IPS-18c (cell line): ENCODE measurements at regions not wholly inside any gene's neighbourhood (a gene's known extent, or its start where the extent isn't known, plus 50 kb on each side); places are given as distances from the start of the nearest gene placed in this dataset.
"Not testable (repeated sequence)": the region's sequence is repeated elsewhere in the genome, so short reads cannot be mapped to it uniquely, and the experiment has no call there.

Source experiments
- H3K4me3 ChIP-seq: 2 replicates; pipeline ENCODE4 v1.7.0; 2013; ENCODE audit warnings: low read depth, mild to moderate bottlenecking, low read length, moderate library complexity; ENCODE audit not compliant: insufficient read depth
- H3K9me3 ChIP-seq: one replicate; pipeline ENCODE4 v1.6.1; 2013; ENCODE audit warnings: mild to moderate bottlenecking, low read length, moderate library complexity; ENCODE audit not compliant: control insufficient read depth, insufficient read depth

DNA sequence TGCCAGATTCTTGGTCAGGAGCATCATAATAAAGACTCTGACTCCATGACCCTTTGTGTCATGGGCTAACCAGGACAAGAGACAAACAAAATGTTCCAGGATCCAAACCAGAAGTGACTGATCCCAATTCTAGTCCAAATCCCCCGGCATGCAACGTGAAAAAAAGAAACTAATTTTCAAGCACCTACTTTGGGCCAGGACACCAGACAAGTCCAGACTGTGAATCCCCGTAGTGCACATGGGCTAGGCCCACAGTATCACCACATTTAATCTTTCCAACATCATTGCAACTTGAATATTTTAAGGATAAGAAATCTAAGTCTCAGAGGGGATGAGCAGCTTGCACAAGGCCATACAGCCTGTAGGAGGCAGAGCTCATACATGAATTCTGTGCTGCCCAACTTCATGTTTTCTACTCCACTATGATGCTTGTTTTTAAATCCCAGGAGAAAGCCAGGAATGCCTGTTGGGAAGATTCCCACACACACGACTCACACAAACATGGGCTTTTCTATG lies 365.7 kb downstream of the NPIPA8 start:
- no peak overlapping the region for H3K4me3 ChIP-seq
- no peaks in the 10 kb centered on the region for H3K9me3 ChIP-seq

GRCh38 chr16:17970157-17970765 lies 366.3 kb downstream of the NPIPA8 start:
- H3K9me3 ChIP-seq, result no peaks in the 10 kb centered on the region
- no peak overlapping the region for H3K4me3 ChIP-seq

GRCh38 chr16:17965133-17965900 lies 371.2 kb downstream of the NPIPA8 start:
- Histone ChIP-seq H3K4me3 (no peak overlapping the region), H3K9me3 (no peaks in the 10 kb centered on the region)

GRCh38 chr16:17964196-17964595 lies 372.3 kb downstream of the NPIPA8 start:
- peaks cover 4% of the 10 kb centered on the region for H3K9me3 ChIP-seq

DNA sequence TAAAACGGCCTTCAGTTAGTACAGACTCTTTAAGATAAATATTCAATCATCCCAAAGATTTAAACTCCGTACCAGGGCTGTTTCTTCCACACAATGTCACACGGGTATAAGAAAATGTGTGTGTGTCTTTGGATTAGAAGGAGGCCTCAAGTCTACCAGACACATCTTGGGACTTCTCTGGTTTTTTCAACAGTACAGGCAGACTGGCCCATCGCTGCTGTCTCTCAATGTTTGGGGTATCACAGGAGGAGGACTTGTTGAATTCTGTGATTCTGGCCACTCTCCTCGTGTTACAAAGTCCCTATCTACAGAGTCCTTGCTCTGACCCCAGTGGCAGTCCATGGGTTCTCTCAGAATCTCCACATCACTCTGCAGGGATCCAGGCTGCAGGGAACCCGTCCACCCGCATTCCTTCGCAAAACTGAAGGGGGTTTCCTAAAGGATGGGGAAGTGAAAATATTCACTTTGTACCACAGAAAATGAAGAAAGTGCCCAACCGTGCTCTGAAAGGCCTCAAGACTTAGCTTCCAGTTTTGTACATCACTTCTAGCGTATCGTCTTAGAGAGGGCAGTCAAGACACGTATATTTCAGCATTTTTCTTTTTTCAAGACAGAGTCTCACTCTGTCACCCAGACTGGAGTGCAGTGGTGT lies 373.2 kb downstream of the NPIPA8 start:
- Histone ChIP-seq H3K4me3 (no peak overlapping the region), H3K9me3 (peaks cover 4% of the 10 kb centered on the region)

More at GRCh38 chr16:17964196-17964595, 372.3 kb downstream of the NPIPA8 start:
- no peak overlapping the region for H3K4me3 ChIP-seq

GRCh38 chr16:17962726-17963125 lies 373.8 kb downstream of the NPIPA8 start:
- H3K9me3 ChIP-seq, result peaks cover 4% of the 10 kb centered on the region

GRCh38 chr16:17961822-17962221 lies 374.7 kb downstream of the NPIPA8 start:
- not testable (repeated sequence) for H3K9me3 ChIP-seq, H3K4me3 ChIP-seq

More at GRCh38 chr16:17962726-17963125, 373.8 kb downstream of the NPIPA8 start:
- no peak overlapping the region for H3K4me3 ChIP-seq

- H3K4me3 ChIP-seq, result no peak overlapping the region
- no peaks in the 10 kb centered on the region for H3K9me3 ChIP-seq
Measured at GRCh38 chr16:17951378-17951777, 385.2 kb downstream of the NPIPA8 start.

DNA sequence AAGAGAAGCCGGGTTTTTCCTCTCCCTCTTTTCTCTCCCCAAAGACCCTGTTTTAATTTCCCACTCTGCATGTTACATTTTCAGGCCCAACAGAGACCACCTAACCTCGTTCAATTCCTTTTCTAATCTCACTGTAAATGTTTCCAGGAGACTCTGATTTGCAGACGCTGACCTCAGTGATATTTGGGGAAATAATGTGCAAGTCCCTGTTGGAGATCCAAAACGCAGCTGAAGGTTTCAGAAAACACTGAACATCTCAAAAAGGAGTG lies 386.6 kb downstream of the NPIPA8 start:
- Histone ChIP-seq H3K9me3 (no peaks in the 10 kb centered on the region), H3K4me3 (no peak overlapping the region)

GRCh38 chr16:17949141-17949981 lies 387.2 kb downstream of the NPIPA8 start:
- Histone ChIP-seq H3K9me3 (no peaks in the 10 kb centered on the region), H3K4me3 (no peak overlapping the region)

- Histone ChIP-seq H3K4me3 (no peak overlapping the region), H3K9me3 (no peaks in the 10 kb centered on the region)
Measured at GRCh38 chr16:17947637-17948036, 388.9 kb downstream of the NPIPA8 start.

DNA sequence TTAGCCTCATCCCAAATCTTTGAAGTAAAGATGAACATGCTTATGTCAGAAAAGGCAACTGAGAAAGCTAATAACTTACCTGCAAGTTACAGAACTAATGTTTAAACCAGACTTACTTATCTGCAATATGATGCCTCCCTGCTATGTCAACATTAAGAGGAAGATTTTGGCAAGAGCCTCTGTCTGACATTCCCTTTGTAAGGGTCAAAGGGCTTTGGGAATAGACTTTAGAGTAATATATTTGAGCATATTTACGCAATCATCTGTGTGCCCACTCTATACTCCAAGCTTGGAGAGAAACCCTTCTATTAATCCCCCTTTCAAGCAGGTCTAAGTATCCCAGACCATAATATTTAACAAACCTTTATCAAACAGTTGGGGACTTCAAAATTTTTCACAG lies 389.4 kb downstream of the NPIPA8 start:
- H3K9me3 ChIP-seq, result no peaks in the 10 kb centered on the region
- no peak overlapping the region for H3K4me3 ChIP-seq

DNA sequence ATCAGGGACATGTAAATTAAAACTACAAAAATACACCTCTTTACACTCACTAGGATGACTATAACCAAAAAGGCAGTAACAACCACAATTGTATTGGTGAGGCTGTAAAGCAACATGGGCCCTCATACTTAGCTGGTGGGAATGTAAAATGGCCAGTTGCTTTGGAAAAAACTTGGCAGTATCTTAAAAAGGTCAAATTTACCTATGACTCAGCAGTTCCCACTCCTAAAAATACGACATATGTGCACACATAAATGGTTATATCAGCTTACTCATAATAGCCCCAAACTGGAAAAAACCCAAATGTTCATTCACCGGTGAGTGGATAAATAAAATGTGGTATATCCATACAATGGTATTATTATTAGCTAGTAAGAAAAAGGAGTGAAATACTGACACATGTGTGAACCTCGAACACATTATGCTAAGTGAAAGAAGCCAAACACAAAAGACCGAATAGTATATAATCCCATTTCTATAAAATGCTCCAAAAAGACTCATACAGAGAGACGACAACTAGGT lies 391.4 kb downstream of the NPIPA8 start:
- no peak overlapping the region for H3K4me3 ChIP-seq
- H3K9me3 ChIP-seq, result peaks cover 2% of the 10 kb centered on the region

DNA sequence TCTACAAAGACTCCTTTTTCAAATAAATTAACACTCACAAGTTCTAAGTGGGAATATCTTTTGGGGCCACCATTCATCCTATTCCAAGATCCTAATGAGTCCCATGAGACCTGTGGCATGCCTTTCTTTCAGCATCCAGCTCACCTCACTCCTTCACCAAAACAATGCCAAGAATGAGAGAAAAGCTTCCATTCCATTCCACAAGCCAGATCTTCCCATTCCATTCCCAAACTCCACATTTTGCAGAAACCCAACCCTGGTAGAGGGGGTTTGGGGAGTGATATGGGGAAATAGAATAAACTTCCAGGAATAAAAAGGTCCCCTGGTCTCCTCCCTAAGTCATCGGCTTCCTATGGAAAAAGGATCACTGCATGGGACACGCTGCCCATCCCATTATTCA lies 392.2 kb downstream of the NPIPA8 start:
- Histone ChIP-seq H3K4me3 (no peak overlapping the region), H3K9me3 (peaks cover 2% of the 10 kb centered on the region)

DNA sequence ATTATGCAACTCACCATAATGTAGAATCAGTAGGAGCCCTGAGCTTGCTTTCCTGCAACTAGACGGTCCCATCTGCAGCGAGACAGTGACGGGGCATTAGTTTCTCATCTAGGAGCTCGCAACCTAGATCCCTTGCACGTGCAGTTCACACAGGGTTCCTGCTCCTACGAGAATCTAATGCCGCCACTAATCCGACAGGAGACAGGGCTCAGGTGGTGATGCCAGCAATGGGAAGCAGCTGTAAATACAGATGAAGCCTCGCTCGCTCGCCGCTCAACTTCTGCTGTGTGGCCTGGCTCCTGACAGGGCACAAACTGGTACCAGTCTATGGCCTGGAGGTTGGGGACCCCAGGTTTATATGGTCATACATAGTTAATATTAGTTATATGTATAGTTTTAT lies 394.5 kb downstream of the NPIPA8 start:
- Histone ChIP-seq H3K9me3 (peaks cover 2% of the 10 kb centered on the region), H3K4me3 (no peak overlapping the region)

DNA sequence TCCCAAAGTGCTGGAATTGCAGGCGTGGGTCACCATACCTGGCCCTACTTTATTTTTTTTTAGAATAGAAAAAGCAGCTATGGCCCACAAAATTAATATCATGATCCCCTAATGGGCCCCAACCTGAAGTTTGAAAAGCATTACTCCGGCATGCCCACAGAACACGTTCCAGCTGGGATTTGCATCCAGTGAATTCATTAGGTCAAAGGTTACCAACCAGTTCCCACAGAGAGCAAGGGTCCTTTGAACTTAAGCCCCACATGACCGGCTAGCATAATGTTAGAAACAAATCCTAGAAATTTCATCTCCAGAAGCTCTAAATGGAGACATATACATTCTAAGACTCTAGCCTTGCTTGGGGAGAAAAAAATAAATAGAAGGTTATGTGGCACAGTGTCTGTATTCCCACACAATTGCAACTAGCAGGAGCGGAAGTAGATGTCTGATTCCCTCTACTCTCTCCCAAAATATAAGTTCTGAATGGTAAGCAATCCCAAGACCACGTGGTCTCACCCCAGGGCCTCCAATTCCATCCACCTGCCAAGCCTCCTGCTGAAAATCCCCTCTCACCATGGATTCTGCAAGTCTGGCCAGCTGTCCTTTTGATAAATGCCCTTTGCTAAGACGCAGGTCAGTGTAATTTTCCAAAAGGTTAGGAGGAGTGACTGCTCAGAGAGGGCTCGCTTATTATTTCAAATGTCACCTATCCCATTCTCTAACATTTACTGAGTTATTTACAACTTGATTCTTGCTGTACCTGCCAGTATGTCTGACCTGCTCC lies 395.8 kb downstream of the NPIPA8 start:
- Histone ChIP-seq H3K9me3 (peaks cover 2% of the 10 kb centered on the region), H3K4me3 (no peak overlapping the region)

DNA sequence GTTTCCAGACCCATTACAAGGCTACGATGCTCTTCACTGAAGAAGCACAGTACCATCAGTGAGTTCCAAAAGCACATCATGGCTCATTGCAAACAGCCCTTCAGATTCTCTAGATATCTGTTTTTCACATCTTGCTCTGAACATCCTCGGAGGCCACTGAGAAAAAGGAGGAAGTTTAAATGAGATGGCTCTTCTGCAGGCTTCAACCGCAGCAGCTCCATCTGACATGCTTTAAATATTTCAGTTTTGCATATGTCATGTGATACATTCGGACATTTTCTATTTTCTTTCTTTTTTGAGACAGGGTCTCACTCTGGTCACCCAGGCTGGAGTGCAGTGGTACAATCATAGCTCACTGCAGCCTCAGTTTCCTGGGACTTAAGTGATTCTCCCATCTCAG lies 396.8 kb downstream of the NPIPA8 start:
- Histone ChIP-seq H3K9me3 (peaks cover 2% of the 10 kb centered on the region), H3K4me3 (no peak overlapping the region)
